Neural progenitor cell (in vitro differentiated cells): ENCODE measurements at regions not wholly inside any gene's neighbourhood (a gene's known extent, or its start where the extent isn't known, plus 50 kb on each side); places are given as distances from the start of the nearest gene placed in this dataset.

Source experiments
- CTCF ChIP-seq: fragments of 200-600 bp; sonication (generic); IDR thresholded peaks from 2 replicates; pipeline ENCODE4 v1.5.1; 2017; ENCODE audit warnings: antibody characterized with exemption, mild to moderate bottlenecking
- EZH2 ChIP-seq: fragments of 200-600 bp; sonication (generic); IDR thresholded peaks from 2 replicates; pipeline ENCODE4 v1.6.1; 2017; ENCODE audit warnings: antibody characterized with exemption, mild to moderate bottlenecking, moderate library complexity
- EZH2phosphoT487 ChIP-seq: fragments of 200-600 bp; sonication (generic); IDR thresholded peaks from 2 replicates; pipeline ENCODE4 v1.6.1; 2017; ENCODE audit warnings: antibody characterized with exemption

- TF ChIP-seq CTCF (no peak), EZH2 (no peak), EZH2phosphoT487 (no peak)
These were observed 191.0 kb upstream of the PMFBP1 start for GRCh38 chr16:72362973-72363372.
